ENCODE measurements at regions not wholly inside any gene's neighbourhood (a gene's known extent, or its start where the extent isn't known, plus 50 kb on each side); places are given as distances from the start of the nearest gene placed in this dataset.
"Not testable (repeated sequence)": the region's sequence is repeated elsewhere in the genome, so short reads cannot be mapped to it uniquely, and the experiment has no call there.

DNA sequence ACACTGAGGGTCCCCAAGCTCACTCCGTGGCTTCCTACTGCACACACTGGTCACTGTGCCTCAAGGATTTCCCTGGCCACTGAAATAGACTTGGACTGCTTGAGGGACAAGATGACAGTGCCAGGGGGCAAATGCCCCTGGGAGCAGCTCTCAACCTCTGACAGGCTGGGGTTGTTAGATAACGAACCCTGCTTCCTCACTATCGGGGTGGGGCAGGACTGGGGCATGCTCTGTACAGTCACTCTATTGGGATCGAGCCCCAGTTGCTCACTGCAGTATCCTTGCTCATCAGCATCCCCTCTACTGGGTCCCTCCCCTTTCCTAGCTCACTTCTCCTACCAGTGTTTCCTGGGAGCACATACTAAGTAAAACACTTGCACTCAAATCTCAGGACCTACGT, 610.8 kb downstream of the NTRK3 start:
- no peak overlapping the region for H2AFZ ChIP-seq (ENCODE audit: low read depth, low read length)
- no peaks in the 10 kb centered on the region for H3K9me2 ChIP-seq (ENCODE audit: insufficient read depth, low read length)
- H3K4me3 ChIP-seq (ENCODE audit: low read length) = no peak overlapping the region
- no peaks in the 10 kb centered on the region for H3K9me3 ChIP-seq (ENCODE audit: low read length)
- no peaks in the 10 kb centered on the region for H3K27me3 ChIP-seq (ENCODE audit: insufficient read depth, low read depth, low read length)
- no peak overlapping the region for H3K27ac ChIP-seq (ENCODE audit: low read length)
- no peaks in the 10 kb centered on the region for H3F3A ChIP-seq (ENCODE audit: insufficient read depth, low read length, poor library complexity, severe bottlenecking)
- no peaks in the 10 kb centered on the region for H3K36me3 ChIP-seq (ENCODE audit: insufficient read depth, low read length)
- TF ChIP-seq RAD21 (conservative IDR thresholded peaks at IDR 0.05) = no peak
- TF ChIP-seq TAF1 (IDR thresholded peaks at IDR 0.05; ENCODE audit: low read depth) = no peak
- TF ChIP-seq SMC3 (conservative IDR thresholded peaks at IDR 0.05; ENCODE audit: poor library complexity) = no peak
- no peak for TF ChIP-seq CTCF (IDR thresholded peaks at IDR 0.05; ENCODE audit: poor library complexity, severe bottlenecking)
- no peak overlapping the region for H3K9ac ChIP-seq (ENCODE audit: low read length)
- H3K79me2 ChIP-seq (replicated peaks; ENCODE audit: insufficient read depth, low read length) = no peaks in the 10 kb centered on the region
- no peaks in the 10 kb centered on the region for H4K20me1 ChIP-seq (ENCODE audit: insufficient read depth)
- no peak overlapping the region for H3K4me2 ChIP-seq (ENCODE audit: low read length)

GRCh38 chr15:87642997-87643396, 613.5 kb downstream of the NTRK3 start:
- H3K36me3 ChIP-seq (ENCODE audit: insufficient read depth, low read length); H3K9ac ChIP-seq (ENCODE audit: low read length); H3K9me3 ChIP-seq (ENCODE audit: low read length); H3F3A ChIP-seq (ENCODE audit: insufficient read depth, low read length, poor library complexity, severe bottlenecking); H3K9me2 ChIP-seq (ENCODE audit: insufficient read depth, low read length); H3K4me3 ChIP-seq (ENCODE audit: low read length); H3K79me2 ChIP-seq (replicated peaks; ENCODE audit: insufficient read depth, low read length); H3K27ac ChIP-seq (ENCODE audit: low read length); H3K27me3 ChIP-seq (ENCODE audit: insufficient read depth, low read depth, low read length); H2AFZ ChIP-seq (ENCODE audit: low read depth, low read length); H3K4me2 ChIP-seq (ENCODE audit: low read length); H4K20me1 ChIP-seq (ENCODE audit: insufficient read depth): not testable (repeated sequence)

GRCh38 chr15:87639305-87640011, 617.1 kb downstream of the NTRK3 start:
- TF ChIP-seq EZH2 (IDR thresholded peaks at IDR 0.05; ENCODE audit: borderline replicate concordance, insufficient read depth, low read length, poor library complexity, severe bottlenecking) (no peak), SMC3 (conservative IDR thresholded peaks at IDR 0.05; ENCODE audit: poor library complexity) (no peak), REST (IDR thresholded peaks at IDR 0.05; ENCODE audit: borderline replicate concordance) (no peak), TAF1 (IDR thresholded peaks at IDR 0.05; ENCODE audit: low read depth) (no peak), MXI1 (conservative IDR thresholded peaks at IDR 0.05; ENCODE audit: poor library complexity, severe bottlenecking) (no peak), EP300 (conservative IDR thresholded peaks at IDR 0.05; ENCODE audit: poor library complexity, severe bottlenecking) (no peak), CTCF (IDR thresholded peaks at IDR 0.05; ENCODE audit: poor library complexity, severe bottlenecking) (no peak), RAD21 (conservative IDR thresholded peaks at IDR 0.05) (no peak), POLR2AphosphoS5 (IDR thresholded peaks at IDR 0.05) (no peak)
- H3K9ac ChIP-seq (ENCODE audit: low read length) = no peak overlapping the region
- H3F3A ChIP-seq (ENCODE audit: insufficient read depth, low read length, poor library complexity, severe bottlenecking) = no peaks in the 10 kb centered on the region
- no peak overlapping the region for H3K4me2 ChIP-seq (ENCODE audit: low read length)
- H3K9me2 ChIP-seq (ENCODE audit: insufficient read depth, low read length) = no peaks in the 10 kb centered on the region
- no peaks in the 10 kb centered on the region for H3K9me3 ChIP-seq (ENCODE audit: low read length)
- no peaks in the 10 kb centered on the region for H3K27me3 ChIP-seq (ENCODE audit: insufficient read depth, low read depth, low read length)
- H3K27ac ChIP-seq (ENCODE audit: low read length) = no peak overlapping the region
- H3K4me3 ChIP-seq (ENCODE audit: low read length) = no peak overlapping the region
- H2AFZ ChIP-seq (ENCODE audit: low read depth, low read length) = no peak overlapping the region
- no peaks in the 10 kb centered on the region for H3K36me3 ChIP-seq (ENCODE audit: insufficient read depth, low read length)
- no peaks in the 10 kb centered on the region for H4K20me1 ChIP-seq (ENCODE audit: insufficient read depth)
- no peaks in the 10 kb centered on the region for H3K79me2 ChIP-seq (replicated peaks; ENCODE audit: insufficient read depth, low read length)

Data from neural cell (in vitro differentiated cells).